Spleen (tissue), 11 donors: ENCODE measurements at regions not wholly inside any gene's neighbourhood (a gene's known extent, or its start where the extent isn't known, plus 50 kb on each side); places are given as distances from the start of the nearest gene placed in this dataset.

Experiments used
- DNase-seq: peaks from one replicate; pipeline ENCODE4 v3.0.0-alpha.2; 2020
- H3K27ac ChIP-seq, 8 donors: fragments of 200-600 bp; sonication (generic) in 7 of 8; 1 replicate in 4 of 8; 2 replicates in 4 of 8; pipeline versions ENCODE4 v1.5.0 to v1.8.0; 2016 to 2021; ENCODE audit warnings: inconsistent platforms in 4 of 8, mild to moderate bottlenecking in 4 of 8, moderate library complexity in 1 of 8
- H3K27me3 ChIP-seq, 7 donors: fragments of 200-600 bp; sonication (generic) in 6 of 7; replicated peaks in 1 of 7; 1 replicate in 4 of 7; 2 replicates in 3 of 7; pipeline versions ENCODE4 v1.5.0 to v1.8.0; 2016 to 2021; ENCODE audit warnings: inconsistent platforms in 3 of 7, mild to moderate bottlenecking in 1 of 7
- H3K36me3 ChIP-seq, 6 donors: fragments of 200-600 bp; sonication (generic) in 5 of 6; 1 replicate in 4 of 6; 2 replicates in 2 of 6; pipeline versions ENCODE4 v1.5.0 to v1.8.0; 2016 to 2021; ENCODE audit warnings: inconsistent platforms in 2 of 6
- H3K4me1 ChIP-seq, 6 donors: fragments of 200-600 bp; sonication (generic) in 5 of 6; 1 replicate in 3 of 6; 2 replicates in 3 of 6; pipeline versions ENCODE4 v1.5.0 to v1.8.0; 2016 to 2021; ENCODE audit warnings: inconsistent platforms in 3 of 6
- H3K4me3 ChIP-seq, 8 donors: fragments of 200-600 bp; sonication (generic) in 7 of 8; 1 replicate in 4 of 8; 2 replicates in 4 of 8; pipeline versions ENCODE4 v1.5.0 to v1.8.0; 2016 to 2021; ENCODE audit warnings: inconsistent platforms in 4 of 8, mild to moderate bottlenecking in 4 of 8, moderate library complexity in 2 of 8
- H3K9me3 ChIP-seq, 8 donors: fragments of 200-600 bp; sonication (generic) in 7 of 8; 1 replicate in 4 of 8; 2 replicates in 4 of 8; pipeline versions ENCODE4 v1.5.0 to v1.8.0; 2016 to 2021; ENCODE audit warnings: inconsistent platforms in 4 of 8
- POLR2A ChIP-seq, 3 donors: fragments of 450-650 bp; IDR thresholded peaks; one replicate each; pipeline ENCODE4 v1.5.1; 2017; ENCODE audit warnings: antibody characterized with exemption in 3 of 3, mild to moderate bottlenecking in 1 of 3
- POLR2AphosphoS5 ChIP-seq, 3 donors: sonication (generic); formaldehyde crosslinking; IDR thresholded peaks; one replicate each; pipeline ENCODE4 v1.5.1; 2017; ENCODE audit warnings: antibody characterized with exemption in 3 of 3
- WGBS, 5 donors: extraction: QIAGEN DNeasy Blood & Tissue Kit in 3 of 5; methylation state at CpG; one replicate each; pipeline versions ENCODE4 v1.1.5 to v1.1.7; 2013 to 2018; 5-methylcytosine and 5-hydroxymethylcytosine counted together
- intact Hi-C: fragments of 100-400 bp; cut with DNase I; formaldehyde crosslinking; loops from one replicate; pipeline ENCODE4 v1.15.0; 2023; ENCODE audit warnings: low total_unique reads
- TF ChIP-seq, protein P1 (sequence below), 11 experiments: fragments of 200-600 bp in 7 of 11; fragments of 450-650 bp in 4 of 11; sonication (generic) in 4 of 11; IDR thresholded peaks in 8 of 11; conservative IDR thresholded peaks in 3 of 11; 1 replicate in 7 of 11; 2 replicates in 4 of 11; pipeline versions ENCODE4 v1.4.0 to v1.8.0; 2016 to 2021; ENCODE audit warnings: antibody characterized with exemption in 11 of 11, inconsistent platforms in 4 of 11, mild to moderate bottlenecking in 1 of 11
- donor health status: healthy with polysubstance abuse.
- donor health status: DM: no; HTN: no; CAD: no; lungs with moderate emphysema.
- donor health status: DM: no; HTN: no; CAD: no.
- donor health status: Bipolar disorder and iron deficiency.
- donor health status: healthy.
- donor health status: DM: no; HTN: no; CAD: no.
- donor health status: DM: yes; HTN: yes; CAD: no.

- intact Hi-C loops: no loop called here
- TF ChIP-seq, protein P1, sequence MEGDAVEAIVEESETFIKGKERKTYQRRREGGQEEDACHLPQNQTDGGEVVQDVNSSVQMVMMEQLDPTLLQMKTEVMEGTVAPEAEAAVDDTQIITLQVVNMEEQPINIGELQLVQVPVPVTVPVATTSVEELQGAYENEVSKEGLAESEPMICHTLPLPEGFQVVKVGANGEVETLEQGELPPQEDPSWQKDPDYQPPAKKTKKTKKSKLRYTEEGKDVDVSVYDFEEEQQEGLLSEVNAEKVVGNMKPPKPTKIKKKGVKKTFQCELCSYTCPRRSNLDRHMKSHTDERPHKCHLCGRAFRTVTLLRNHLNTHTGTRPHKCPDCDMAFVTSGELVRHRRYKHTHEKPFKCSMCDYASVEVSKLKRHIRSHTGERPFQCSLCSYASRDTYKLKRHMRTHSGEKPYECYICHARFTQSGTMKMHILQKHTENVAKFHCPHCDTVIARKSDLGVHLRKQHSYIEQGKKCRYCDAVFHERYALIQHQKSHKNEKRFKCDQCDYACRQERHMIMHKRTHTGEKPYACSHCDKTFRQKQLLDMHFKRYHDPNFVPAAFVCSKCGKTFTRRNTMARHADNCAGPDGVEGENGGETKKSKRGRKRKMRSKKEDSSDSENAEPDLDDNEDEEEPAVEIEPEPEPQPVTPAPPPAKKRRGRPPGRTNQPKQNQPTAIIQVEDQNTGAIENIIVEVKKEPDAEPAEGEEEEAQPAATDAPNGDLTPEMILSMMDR (IDR thresholded peaks at IDR 0.05 in 8 of 11, conservative IDR thresholded peaks at IDR 0.05 in 3 of 11): no peak
- H3K27me3 ChIP-seq: no peaks in the 10 kb centered on the region
- no peak for DNase-seq
- no peaks in the 10 kb centered on the region for H3K4me1 ChIP-seq
- H3K4me3 ChIP-seq: no peak overlapping the region
- H3K27ac ChIP-seq: no peak overlapping the region
- H3K36me3 ChIP-seq: no peaks in the 10 kb centered on the region
- 70 to 86% (median 71%) methylated on average over 3 of the region's 3 CpGs for WGBS, 5 donors
- peaks cover 0 to 14% (median 5%) of the 10 kb centered on the region in 8 donors for H3K9me3 ChIP-seq
Measured at GRCh38 chr2:78115291-78115690, 593.1 kb upstream of the LRRTM4 start.

GRCh38 chr2:78118037-78118436, 595.9 kb upstream of the LRRTM4 start:
- TF ChIP-seq, protein P1 (IDR thresholded peaks at IDR 0.05 in 8 of 11, conservative IDR thresholded peaks at IDR 0.05 in 3 of 11): no peak
- no peak for TF ChIP-seq POLR2A (IDR thresholded peaks at IDR 0.05)
- no peak for TF ChIP-seq POLR2AphosphoS5 (IDR thresholded peaks at IDR 0.05)
- intact Hi-C loops: no loop called here
- 63 to 91% (median 84%) methylated on average over 5 of the region's 5 CpGs for WGBS, 5 donors
- Histone ChIP-seq H3K4me3 (no peak overlapping the region), H3K36me3 (no peaks in the 10 kb centered on the region), H3K9me3 (peaks cover 0 to 7% (median 0%) of the 10 kb centered on the region in 8 donors), H3K27ac (no peak overlapping the region), H3K4me1 (no peaks in the 10 kb centered on the region), H3K27me3 (no peaks in the 10 kb centered on the region)
- DNase-seq: no peak

DNA sequence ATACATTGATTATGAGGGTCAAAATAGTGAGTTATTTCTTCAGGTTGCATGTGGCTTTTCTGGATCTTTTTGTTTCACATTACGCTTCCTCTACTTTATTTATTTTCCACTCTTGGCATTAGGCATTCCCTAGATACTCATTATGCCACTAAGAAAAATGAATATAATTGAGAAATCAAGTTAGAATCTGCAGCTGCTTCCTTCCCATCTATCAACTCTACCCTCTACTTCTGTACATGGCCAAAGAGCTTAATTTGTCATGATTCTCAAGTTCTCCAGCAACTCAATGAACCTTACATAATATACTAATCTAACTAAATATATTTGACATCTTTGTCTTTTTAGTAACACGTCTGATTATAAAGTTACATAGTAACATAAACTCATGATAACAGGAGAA, 598.1 kb upstream of the LRRTM4 start:
- H3K4me1 ChIP-seq: no peaks in the 10 kb centered on the region
- H3K27ac ChIP-seq: no peak overlapping the region
- WGBS, 5 donors: 62 to 79% (median 77%) methylated on average over 2 of the region's 2 CpGs
- H3K9me3 ChIP-seq: peaks cover 0 to 5% (median 0%) of the 10 kb centered on the region in 8 donors
- intact Hi-C loops: no loop called here
- H3K36me3 ChIP-seq: no peaks in the 10 kb centered on the region
- H3K27me3 ChIP-seq: no peaks in the 10 kb centered on the region
- TF ChIP-seq POLR2AphosphoS5 (IDR thresholded peaks at IDR 0.05) (no peak), POLR2A (IDR thresholded peaks at IDR 0.05) (no peak)
- TF ChIP-seq, protein P1 (IDR thresholded peaks at IDR 0.05 in 8 of 11, conservative IDR thresholded peaks at IDR 0.05 in 3 of 11): no peak
- H3K4me3 ChIP-seq: no peak overlapping the region
- no peak for DNase-seq

- no peaks in the 10 kb centered on the region for H3K4me1 ChIP-seq
- intact Hi-C loops: no loop called here
- 86 to 93% (median 91%) methylated on average over 3 of the region's 3 CpGs for WGBS, 5 donors
- H3K9me3 ChIP-seq: peaks cover 0 to 6% (median 0%) of the 10 kb centered on the region in 8 donors
- H3K4me3 ChIP-seq: no peak overlapping the region
- no peak for DNase-seq
- H3K27me3 ChIP-seq: no peaks in the 10 kb centered on the region
- TF ChIP-seq, protein P1 (IDR thresholded peaks at IDR 0.05 in 8 of 11, conservative IDR thresholded peaks at IDR 0.05 in 3 of 11): no peak
- TF ChIP-seq POLR2A (IDR thresholded peaks at IDR 0.05) (no peak), POLR2AphosphoS5 (IDR thresholded peaks at IDR 0.05) (no peak)
- no peak overlapping the region for H3K27ac ChIP-seq
- no peaks in the 10 kb centered on the region for H3K36me3 ChIP-seq
Measured at GRCh38 chr2:78125042-78125441, 602.9 kb upstream of the LRRTM4 start.
